WTC11 (cell line): ENCODE measurements at regions not wholly inside any gene's neighbourhood (a gene's known extent, or its start where the extent isn't known, plus 50 kb on each side); places are given as distances from the start of the nearest gene placed in this dataset.

Experiments used
- ATAC-seq: fragments of 200-7000 bp; cut with Tn5 transposase; 2 replicates; pipeline ENCODE4 v1.10.0; 2021; ENCODE audit warnings: mild to moderate bottlenecking, moderate library complexity
- CTCF ChIA-PET: fragments of 300-600 bp; sonication (Branson Sonifier 250); formaldehyde crosslinking; loops from one replicate; lab custom pipeline; 2021; ENCODE audit warnings: antibody characterized with exemption; lab: Charles Lee
- POLR2A ChIA-PET: fragments of 350-600 bp; sonication (Branson Sonifier 250); formaldehyde crosslinking; loops from one replicate; lab custom pipeline; 2021; ENCODE audit warnings: antibody characterized with exemption; lab: Charles Lee
- DNase-seq: peaks from one replicate; pipeline ENCODE4 v3.0.0; 2021; ENCODE audit warnings: low spot score
- H3K27ac Mint-ChIP-seq: 2 replicates; pipeline ENCODE4 v1.8.0; 2021; ENCODE audit warnings: mixed read lengths
- H3K27me3 Mint-ChIP-seq: 2 replicates; pipeline ENCODE4 v1.8.0; 2021; ENCODE audit warnings: low read depth, mild to moderate bottlenecking, moderate library complexity, mixed read lengths
- H3K36me3 Mint-ChIP-seq: 2 replicates; pipeline ENCODE4 v1.8.0; 2021; ENCODE audit warnings: mixed read lengths
- H3K4me1 Mint-ChIP-seq: 2 replicates; pipeline ENCODE4 v1.8.0; 2022; ENCODE audit warnings: mixed read lengths
- H3K4me3 Mint-ChIP-seq: 2 replicates; pipeline ENCODE4 v1.8.0; 2021; ENCODE audit warnings: mild to moderate bottlenecking, moderate library complexity, mixed read lengths
- H3K9me3 Mint-ChIP-seq: 2 replicates; pipeline ENCODE4 v1.8.0; 2021; ENCODE audit warnings: mixed read lengths
- EMX1 ChIP-seq: fragments of 250-450 bp; sonication (Bioruptor Pico); IDR thresholded peaks from 2 replicates; pipeline ENCODE4 v1.8.0; 2021; ENCODE audit warnings: mild to moderate bottlenecking
- FOXJ3 ChIP-seq: sonication (generic); formaldehyde crosslinking; IDR thresholded peaks from 2 replicates; pipeline ENCODE4 v1.9.0; 2021; ENCODE audit warnings: missing genetic modification reagents, mild to moderate bottlenecking, borderline replicate concordance
- NR3C1 ChIP-seq: sonication (generic); formaldehyde crosslinking; conservative IDR thresholded peaks from 2 replicates; pipeline ENCODE4 v1.8.1; 2023; ENCODE audit warnings: low read depth, mild to moderate bottlenecking, missing genetic modification reagents
- SMAD4 ChIP-seq: sonication (generic); formaldehyde crosslinking; IDR thresholded peaks from 2 replicates; pipeline ENCODE4 v1.8.0; 2022; ENCODE audit warnings: mild to moderate bottlenecking, missing genetic modification reagents
- TCF7 ChIP-seq: sonication (generic); formaldehyde crosslinking; IDR thresholded peaks from 2 replicates; pipeline ENCODE4 v1.8.0; 2022; ENCODE audit warnings: mild to moderate bottlenecking, low read depth, missing genetic modification reagents, moderate library complexity
- ZNF232 ChIP-seq: sonication (generic); formaldehyde crosslinking; IDR thresholded peaks from 2 replicates; pipeline ENCODE4 v1.8.0; 2022; ENCODE audit warnings: mild to moderate bottlenecking, missing genetic modification reagents
- ZNF317 ChIP-seq: sonication (generic); formaldehyde crosslinking; IDR thresholded peaks from 2 replicates; pipeline ENCODE4 v1.8.1; 2023; ENCODE audit warnings: low read depth, mild to moderate bottlenecking, moderate library complexity, missing genetic modification reagents, borderline replicate concordance
- TF ChIP-seq, protein P1 (sequence below): fragments of 250-450 bp; sonication (Bioruptor Pico); conservative IDR thresholded peaks from 2 replicates; pipeline ENCODE4 v1.9.0; 2021; ENCODE audit warnings: mild to moderate bottlenecking
- TF ChIP-seq, protein P2 (sequence below): fragments of 250-450 bp; sonication (Bioruptor Pico); IDR thresholded peaks from 2 replicates; pipeline ENCODE4 v1.9.0; 2021; ENCODE audit warnings: moderate library complexity, mild to moderate bottlenecking, inconsistent platforms, borderline replicate concordance
- TF ChIP-seq, protein P3 (sequence below): sonication (generic); formaldehyde crosslinking; IDR thresholded peaks from 2 replicates; pipeline ENCODE4 v1.8.1; 2022; ENCODE audit warnings: missing genetic modification reagents, borderline replicate concordance
- TF ChIP-seq, protein P4 (sequence below): sonication (generic); formaldehyde crosslinking; IDR thresholded peaks from 2 replicates; pipeline ENCODE4 v1.8.1; 2022; ENCODE audit warnings: mild to moderate bottlenecking, missing genetic modification reagents, moderate library complexity, borderline replicate concordance
- TF ChIP-seq, protein P5 (sequence below): sonication (generic); formaldehyde crosslinking; IDR thresholded peaks from 2 replicates; pipeline ENCODE4 v1.8.1; 2023; ENCODE audit warnings: mild to moderate bottlenecking, missing genetic modification reagents, moderate library complexity
- TF ChIP-seq, protein P6 (sequence below): sonication (generic); formaldehyde crosslinking; IDR thresholded peaks from 2 replicates; pipeline ENCODE4 v1.8.1; 2023; ENCODE audit warnings: mild to moderate bottlenecking, moderate library complexity, missing genetic modification reagents
- TF ChIP-seq, protein P7 (sequence below): sonication (generic); formaldehyde crosslinking; conservative IDR thresholded peaks from 2 replicates; pipeline ENCODE4 v1.8.1; 2023; ENCODE audit warnings: mild to moderate bottlenecking, low read depth, missing genetic modification reagents, moderate library complexity

DNA sequence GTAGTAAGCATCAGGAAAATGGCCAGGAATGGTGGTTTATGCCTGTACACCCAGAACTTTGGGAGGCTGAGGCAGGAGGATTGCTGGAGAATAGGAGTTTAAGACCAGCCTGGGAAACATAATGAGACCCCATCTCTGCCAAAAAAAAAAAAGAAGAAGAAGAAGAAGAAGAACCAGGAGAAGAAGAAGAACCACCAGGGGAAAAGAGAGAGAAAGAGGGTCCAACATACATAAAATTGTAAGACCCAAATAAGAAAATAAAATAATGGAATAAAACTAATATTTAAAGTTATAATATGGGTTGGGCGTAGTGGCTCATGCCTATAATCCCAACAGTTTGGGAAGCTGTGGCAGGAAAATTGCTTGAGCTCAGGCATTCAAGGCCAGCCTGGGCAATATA is 408.4 kb downstream of the ZFHX3 start (continued):
- no peak for TF ChIP-seq EMX1
- TF ChIP-seq, protein P1, sequence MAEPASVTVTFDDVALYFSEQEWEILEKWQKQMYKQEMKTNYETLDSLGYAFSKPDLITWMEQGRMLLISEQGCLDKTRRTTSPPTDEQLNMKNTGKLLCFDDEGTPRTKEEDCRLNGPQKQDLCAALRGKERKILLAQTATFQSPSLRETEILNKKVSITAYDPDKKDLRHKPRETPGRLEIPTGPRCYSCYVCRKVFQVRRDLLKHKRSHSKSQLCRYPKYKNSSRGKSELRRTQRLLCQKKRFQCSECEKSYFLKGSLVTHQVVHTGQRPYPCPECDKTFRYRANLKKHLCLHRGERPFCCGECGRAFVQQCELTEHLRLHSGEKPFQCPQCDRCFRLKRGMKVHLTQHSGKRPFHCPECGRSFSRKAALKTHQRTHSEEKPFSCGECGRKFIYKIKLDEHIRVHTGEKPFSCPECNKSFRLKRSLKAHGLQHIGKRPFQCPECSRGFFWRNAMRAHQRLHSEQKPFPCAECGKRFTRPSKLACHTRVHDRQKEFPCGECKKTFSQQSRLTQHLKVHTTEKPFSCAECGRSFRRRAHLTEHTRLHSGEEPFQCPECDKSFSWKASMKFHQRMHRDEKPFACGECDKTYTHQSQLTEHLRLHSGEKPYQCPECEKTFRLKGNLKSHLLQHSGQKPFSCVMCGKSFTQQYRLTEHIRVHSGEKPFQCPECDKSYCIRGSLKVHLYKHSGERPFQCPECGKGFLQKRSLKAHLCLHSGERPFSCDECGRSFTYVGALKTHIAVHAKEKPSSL: no peak

DNA sequence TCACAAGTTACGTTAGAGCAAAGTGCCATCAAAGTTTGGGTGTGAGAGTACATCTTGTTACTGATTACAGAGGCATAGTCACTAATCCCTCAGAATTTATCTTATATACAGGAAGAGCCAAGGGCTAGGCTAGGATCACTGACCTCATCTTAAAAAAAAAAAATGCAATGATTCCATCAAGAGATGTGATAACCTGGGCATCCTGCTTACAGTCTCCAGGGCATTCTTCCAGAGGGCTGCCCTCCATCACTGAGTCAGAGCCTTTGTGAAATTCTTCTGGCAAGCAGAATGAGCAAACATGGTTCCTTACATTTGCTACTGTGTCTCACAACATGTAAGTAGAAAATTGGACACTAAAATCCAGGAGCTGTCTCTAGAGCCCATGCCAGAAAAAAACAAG is 410.6 kb downstream of the ZFHX3 start:
- DNase-seq (no peak), ATAC-seq (no peak)
- Mint-ChIP-seq H3K4me3 (no peak overlapping the region), H3K36me3 (peaks cover 13% of the 10 kb centered on the region), H3K4me1 (0 out of 2 replicates have a peak, but pooled peaks cover 3% of the 10 kb centered on the region), H3K27ac (no peak overlapping the region), H3K9me3 (peaks cover 8% of the 10 kb centered on the region), H3K27me3 (no peaks in the 10 kb centered on the region)
- CTCF ChIA-PET: no interaction called here
- TF ChIP-seq NR3C1 (CRISPR knock-in tag) (no peak), ZNF317 (CRISPR knock-in tag) (no peak), ZNF232 (CRISPR knock-in tag) (no peak), SMAD4 (CRISPR knock-in tag) (no peak), TCF7 (no peak), FOXJ3 (CRISPR knock-in tag) (no peak)
- TF ChIP-seq, protein P2, sequence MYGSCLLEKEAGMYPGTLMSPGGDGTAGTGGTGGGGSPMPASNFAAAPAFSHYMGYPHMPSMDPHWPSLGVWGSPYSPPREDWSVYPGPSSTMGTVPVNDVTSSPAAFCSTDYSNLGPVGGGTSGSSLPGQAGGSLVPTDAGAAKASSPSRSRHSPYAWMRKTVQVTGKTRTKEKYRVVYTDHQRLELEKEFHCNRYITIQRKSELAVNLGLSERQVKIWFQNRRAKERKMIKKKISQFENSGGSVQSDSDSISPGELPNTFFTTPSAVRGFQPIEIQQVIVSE (CRISPR knock-in tag): no peak
- TF ChIP-seq, protein P3, sequence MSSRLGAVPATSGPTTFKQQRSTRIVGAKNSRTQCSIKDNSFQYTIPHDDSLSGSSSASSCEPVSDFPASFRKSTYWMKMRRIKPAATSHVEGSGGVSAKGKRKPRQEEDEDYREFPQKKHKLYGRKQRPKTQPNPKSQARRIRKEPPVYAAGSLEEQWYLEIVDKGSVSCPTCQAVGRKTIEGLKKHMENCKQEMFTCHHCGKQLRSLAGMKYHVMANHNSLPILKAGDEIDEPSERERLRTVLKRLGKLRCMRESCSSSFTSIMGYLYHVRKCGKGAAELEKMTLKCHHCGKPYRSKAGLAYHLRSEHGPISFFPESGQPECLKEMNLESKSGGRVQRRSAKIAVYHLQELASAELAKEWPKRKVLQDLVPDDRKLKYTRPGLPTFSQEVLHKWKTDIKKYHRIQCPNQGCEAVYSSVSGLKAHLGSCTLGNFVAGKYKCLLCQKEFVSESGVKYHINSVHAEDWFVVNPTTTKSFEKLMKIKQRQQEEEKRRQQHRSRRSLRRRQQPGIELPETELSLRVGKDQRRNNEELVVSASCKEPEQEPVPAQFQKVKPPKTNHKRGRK (CRISPR knock-in tag): no peak
- TF ChIP-seq, protein P4, sequence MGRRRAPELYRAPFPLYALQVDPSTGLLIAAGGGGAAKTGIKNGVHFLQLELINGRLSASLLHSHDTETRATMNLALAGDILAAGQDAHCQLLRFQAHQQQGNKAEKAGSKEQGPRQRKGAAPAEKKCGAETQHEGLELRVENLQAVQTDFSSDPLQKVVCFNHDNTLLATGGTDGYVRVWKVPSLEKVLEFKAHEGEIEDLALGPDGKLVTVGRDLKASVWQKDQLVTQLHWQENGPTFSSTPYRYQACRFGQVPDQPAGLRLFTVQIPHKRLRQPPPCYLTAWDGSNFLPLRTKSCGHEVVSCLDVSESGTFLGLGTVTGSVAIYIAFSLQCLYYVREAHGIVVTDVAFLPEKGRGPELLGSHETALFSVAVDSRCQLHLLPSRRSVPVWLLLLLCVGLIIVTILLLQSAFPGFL (CRISPR knock-in tag): no peak
- TF ChIP-seq, protein P5, sequence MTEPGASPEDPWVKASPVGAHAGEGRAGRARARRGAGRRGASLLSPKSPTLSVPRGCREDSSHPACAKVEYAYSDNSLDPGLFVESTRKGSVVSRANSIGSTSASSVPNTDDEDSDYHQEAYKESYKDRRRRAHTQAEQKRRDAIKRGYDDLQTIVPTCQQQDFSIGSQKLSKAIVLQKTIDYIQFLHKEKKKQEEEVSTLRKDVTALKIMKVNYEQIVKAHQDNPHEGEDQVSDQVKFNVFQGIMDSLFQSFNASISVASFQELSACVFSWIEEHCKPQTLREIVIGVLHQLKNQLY: no peak
- TF ChIP-seq, protein P1: no peak
- TF ChIP-seq, protein P6, sequence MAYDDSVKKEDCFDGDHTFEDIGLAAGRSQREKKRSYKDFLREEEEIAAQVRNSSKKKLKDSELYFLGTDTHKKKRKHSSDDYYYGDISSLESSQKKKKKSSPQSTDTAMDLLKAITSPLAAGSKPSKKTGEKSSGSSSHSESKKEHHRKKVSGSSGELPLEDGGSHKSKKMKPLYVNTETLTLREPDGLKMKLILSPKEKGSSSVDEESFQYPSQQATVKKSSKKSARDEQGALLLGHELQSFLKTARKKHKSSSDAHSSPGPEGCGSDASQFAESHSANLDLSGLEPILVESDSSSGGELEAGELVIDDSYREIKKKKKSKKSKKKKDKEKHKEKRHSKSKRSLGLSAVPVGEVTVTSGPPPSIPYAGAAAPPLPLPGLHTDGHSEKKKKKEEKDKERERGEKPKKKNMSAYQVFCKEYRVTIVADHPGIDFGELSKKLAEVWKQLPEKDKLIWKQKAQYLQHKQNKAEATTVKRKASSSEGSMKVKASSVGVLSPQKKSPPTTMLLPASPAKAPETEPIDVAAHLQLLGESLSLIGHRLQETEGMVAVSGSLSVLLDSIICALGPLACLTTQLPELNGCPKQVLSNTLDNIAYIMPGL (CRISPR knock-in tag): no peak
- TF ChIP-seq, protein P7, sequence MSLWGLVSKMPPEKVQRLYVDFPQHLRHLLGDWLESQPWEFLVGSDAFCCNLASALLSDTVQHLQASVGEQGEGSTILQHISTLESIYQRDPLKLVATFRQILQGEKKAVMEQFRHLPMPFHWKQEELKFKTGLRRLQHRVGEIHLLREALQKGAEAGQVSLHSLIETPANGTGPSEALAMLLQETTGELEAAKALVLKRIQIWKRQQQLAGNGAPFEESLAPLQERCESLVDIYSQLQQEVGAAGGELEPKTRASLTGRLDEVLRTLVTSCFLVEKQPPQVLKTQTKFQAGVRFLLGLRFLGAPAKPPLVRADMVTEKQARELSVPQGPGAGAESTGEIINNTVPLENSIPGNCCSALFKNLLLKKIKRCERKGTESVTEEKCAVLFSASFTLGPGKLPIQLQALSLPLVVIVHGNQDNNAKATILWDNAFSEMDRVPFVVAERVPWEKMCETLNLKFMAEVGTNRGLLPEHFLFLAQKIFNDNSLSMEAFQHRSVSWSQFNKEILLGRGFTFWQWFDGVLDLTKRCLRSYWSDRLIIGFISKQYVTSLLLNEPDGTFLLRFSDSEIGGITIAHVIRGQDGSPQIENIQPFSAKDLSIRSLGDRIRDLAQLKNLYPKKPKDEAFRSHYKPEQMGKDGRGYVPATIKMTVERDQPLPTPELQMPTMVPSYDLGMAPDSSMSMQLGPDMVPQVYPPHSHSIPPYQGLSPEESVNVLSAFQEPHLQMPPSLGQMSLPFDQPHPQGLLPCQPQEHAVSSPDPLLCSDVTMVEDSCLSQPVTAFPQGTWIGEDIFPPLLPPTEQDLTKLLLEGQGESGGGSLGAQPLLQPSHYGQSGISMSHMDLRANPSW (CRISPR knock-in tag): no peak
- POLR2A ChIA-PET: no interaction called here
